GM18868 (cell line): ENCODE measurements at regions not wholly inside any gene's neighbourhood (a gene's known extent, or its start where the extent isn't known, plus 50 kb on each side); places are given as distances from the start of the nearest gene placed in this dataset.

Source experiments
- ATAC-seq: cut with Tn5 transposase; IDR thresholded peaks from one replicate; pipeline ENCODE4 v1.9.1; 2021; ENCODE audit warnings: mild to moderate bottlenecking, moderate library complexity; ENCODE audit not compliant: unreplicated experiment

- ATAC-seq: no peak
Measured at GRCh38 chr21:22250355-22250754, 1252.1 kb downstream of the NCAM2 start.

- ATAC-seq: no peak
Measured at GRCh38 chr21:22253761-22254160, 1255.6 kb downstream of the NCAM2 start.

GRCh38 chr21:22258821-22259220 lies 1260.6 kb downstream of the NCAM2 start:
- no peak for ATAC-seq

GRCh38 chr21:22260274-22260673 lies 1262.1 kb downstream of the NCAM2 start:
- ATAC-seq: no peak

GRCh38 chr21:22263890-22264289 lies 1265.7 kb downstream of the NCAM2 start:
- no peak for ATAC-seq

GRCh38 chr21:22277341-22277740 lies 1279.1 kb downstream of the NCAM2 start:
- no peak for ATAC-seq

GRCh38 chr21:22278366-22278765 lies 1280.2 kb downstream of the NCAM2 start:
- ATAC-seq: no peak

- no peak for ATAC-seq
Measured at GRCh38 chr21:22280851-22281250, 1282.6 kb downstream of the NCAM2 start.

- no peak for ATAC-seq
Measured at GRCh38 chr21:22288885-22289499, 1290.8 kb downstream of the NCAM2 start.

GRCh38 chr21:22292144-22292543 lies 1293.9 kb downstream of the NCAM2 start:
- ATAC-seq: no peak

GRCh38 chr21:22297575-22297974 lies 1299.4 kb downstream of the NCAM2 start:
- ATAC-seq: no peak

- ATAC-seq: no peak
Measured at GRCh38 chr21:22311741-22312462, 1313.7 kb downstream of the NCAM2 start.

GRCh38 chr21:22314963-22315362 lies 1316.8 kb downstream of the NCAM2 start:
- ATAC-seq: no peak

GRCh38 chr21:22319435-22319834 lies 1321.2 kb downstream of the NCAM2 start:
- ATAC-seq: no peak

- ATAC-seq: no peak
Measured at GRCh38 chr21:22342889-22343288, 1344.7 kb downstream of the NCAM2 start.

GRCh38 chr21:22343303-22343702 lies 1345.1 kb downstream of the NCAM2 start:
- no peak for ATAC-seq

- ATAC-seq: no peak
Measured at GRCh38 chr21:22343721-22344120, 1345.5 kb downstream of the NCAM2 start.

GRCh38 chr21:22345624-22346023 lies 1347.4 kb downstream of the NCAM2 start:
- ATAC-seq: no peak

- no peak for ATAC-seq
Measured at GRCh38 chr21:22346576-22346975, 1348.4 kb downstream of the NCAM2 start.

- ATAC-seq: no peak
Measured at GRCh38 chr21:22351076-22351475, 1352.9 kb downstream of the NCAM2 start.

- ATAC-seq: no peak
Measured at GRCh38 chr21:22352088-22352487, 1353.9 kb downstream of the NCAM2 start.

GRCh38 chr21:22355949-22356348 lies 1357.7 kb downstream of the NCAM2 start:
- no peak for ATAC-seq

- ATAC-seq: no peak
Measured at GRCh38 chr21:22356663-22357062, 1358.5 kb downstream of the NCAM2 start.
